ENCODE measurements at regions not wholly inside any gene's neighbourhood (a gene's known extent, or its start where the extent isn't known, plus 50 kb on each side); places are given as distances from the start of the nearest gene placed in this dataset.
"Not testable (repeated sequence)": the region's sequence is repeated elsewhere in the genome, so short reads cannot be mapped to it uniquely, and the experiment has no call there.

DNA sequence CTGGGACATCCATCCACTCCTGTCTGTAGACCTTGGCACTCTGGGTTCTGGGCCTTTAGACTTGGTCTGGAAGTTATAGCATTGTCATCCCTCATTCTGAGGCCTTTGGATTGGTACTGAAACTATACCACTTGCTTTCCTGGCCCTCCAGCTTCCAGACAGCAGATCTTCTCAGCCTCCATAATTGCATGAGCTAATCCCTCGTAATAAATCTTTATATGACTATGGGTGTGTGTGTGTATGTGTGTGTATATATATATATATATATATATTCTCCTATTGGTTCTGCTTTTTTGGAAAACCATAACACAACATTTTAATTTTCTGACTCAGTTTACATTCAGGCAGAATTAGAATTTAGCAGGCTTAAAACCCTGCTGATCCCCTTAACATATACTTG lies 180.5 kb downstream of the ENC1 start:
- no peak for DNase-seq

DNA sequence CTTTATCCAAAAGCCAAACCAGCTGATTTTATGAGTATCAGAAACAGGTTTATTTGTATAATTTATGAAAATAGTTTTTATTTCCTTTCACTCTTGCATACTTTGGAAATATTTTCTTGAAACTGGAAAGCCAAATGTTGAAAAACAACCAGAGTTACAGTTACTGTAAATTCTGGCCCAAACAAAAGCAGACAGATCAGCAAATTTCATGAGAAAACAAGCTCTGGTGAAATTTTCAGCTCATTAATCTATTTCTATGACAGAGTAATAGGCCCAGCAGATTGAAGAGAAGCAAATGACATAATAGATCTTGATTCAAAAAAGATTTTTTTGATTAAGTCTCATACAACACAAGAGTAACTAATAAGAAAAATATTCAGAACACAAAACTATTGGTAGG lies 182.7 kb downstream of the ENC1 start:
- no peak for DNase-seq

DNA sequence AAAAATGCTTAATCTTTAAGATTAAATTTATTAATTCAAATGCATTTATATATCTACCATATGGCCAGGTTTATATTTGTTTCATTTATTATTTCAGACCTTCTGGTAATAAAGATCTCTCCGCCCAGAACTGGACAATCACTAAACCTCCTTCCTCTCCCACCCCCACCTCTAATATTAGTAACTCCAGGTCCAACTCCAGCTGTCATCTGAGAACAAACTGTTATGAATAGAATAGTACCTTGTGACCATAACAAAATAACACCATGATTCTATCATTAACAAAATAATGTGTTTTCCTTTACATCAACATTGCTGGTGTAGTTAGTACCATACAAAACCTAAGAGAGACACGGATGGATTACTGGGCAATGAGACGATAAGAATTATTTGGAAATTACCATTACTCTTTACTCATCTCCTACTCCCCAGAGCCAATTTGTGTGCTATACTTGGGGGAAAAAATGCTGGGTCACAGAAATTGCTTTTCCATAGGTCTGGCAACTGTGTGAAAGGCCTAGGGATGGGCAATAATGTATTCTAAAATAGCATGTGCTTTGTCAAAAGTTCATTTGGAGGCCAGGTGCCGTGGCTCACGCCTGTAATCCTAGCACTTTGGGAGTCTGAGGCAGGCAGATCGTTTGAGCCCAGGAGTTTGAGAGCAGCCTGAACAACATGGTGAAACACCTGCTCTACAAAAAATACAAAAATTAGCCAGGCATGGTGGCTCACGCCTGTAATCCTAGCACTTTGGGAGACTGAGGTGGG lies 186.1 kb downstream of the ENC1 start:
- no peak for DNase-seq

DNA sequence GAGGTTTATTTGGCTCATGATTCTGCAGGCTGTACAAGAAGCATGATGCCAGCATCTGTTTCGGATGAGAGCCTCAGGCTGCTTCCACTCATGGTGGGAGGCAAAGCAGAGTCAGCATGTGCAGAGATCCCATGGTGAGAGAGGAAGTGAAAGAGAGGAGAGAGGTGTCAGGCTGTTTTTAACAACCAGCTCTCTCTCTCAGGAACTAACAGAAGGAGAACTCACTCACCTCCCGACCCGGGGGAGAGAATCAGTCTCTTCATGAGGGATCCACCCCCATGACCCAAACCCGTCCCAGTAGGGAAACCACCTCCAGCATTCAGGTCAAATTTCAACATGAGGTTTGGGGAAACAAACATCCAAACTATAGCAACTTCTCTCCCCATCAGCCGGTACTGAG lies 187.7 kb downstream of the ENC1 start:
- DNase-seq: no peak

DNA sequence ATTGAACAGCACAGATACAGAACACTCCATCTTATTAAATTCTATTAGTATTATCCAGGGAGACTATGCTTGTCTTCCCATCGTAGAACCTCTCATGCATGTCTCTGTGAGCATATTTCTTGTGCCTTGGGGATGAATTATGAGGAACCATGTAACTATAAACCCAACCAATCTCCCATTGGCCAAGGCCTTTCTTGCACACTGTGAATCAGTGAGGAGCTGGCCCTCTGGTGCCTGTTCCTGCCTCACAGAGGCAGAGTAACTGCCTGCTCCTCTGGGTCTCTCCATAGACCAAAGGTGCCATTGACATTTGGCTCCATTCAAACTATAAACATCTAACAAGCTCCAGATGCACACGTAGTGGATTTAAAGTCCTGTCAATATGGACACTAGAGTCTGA lies 190.4 kb downstream of the ENC1 start:
- DNase-seq: no peak

DNA sequence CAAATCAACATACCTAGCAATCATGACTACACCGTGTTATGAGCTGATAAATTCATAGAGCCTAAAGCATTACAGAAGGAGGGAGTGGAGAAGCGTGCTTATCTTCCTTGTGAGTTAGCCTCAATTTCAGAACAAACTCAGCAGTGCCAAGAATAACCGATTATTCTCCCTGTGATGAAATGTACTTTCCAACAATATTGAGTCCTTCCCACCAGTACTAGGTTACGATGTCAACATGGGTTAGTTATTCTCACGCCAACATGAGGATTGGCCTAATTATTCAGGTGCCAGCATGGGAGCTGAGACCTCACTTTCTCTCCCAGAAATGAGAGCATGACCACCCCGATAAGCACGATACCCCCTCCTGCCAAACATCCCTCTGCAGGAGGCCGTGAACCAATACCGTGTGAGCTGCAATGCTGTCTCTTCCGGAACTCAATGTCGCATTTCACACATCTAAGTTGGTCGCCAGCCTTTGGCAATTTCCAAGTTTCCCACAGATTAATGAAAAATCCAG lies 193.7 kb downstream of the ENC1 start:
- peak; percentile 10 for DNase-seq

DNA sequence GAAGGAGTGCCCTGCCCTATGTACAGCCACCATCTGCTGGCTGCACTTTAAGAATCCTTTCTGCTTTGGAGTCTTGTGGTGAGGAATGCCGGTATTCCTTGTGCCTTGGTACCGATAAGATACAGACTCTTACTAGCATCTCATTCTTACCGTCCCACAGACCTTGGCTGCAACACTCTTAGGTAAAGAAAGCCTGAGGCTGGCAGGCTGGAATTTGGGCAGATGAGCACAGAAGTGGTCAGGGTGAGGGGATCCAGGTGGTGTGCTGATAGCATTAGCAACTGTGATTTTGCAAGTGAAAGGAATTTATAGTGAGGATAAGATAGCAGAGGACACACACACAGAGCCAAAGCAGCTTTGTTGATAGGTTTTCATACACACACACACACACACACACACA lies 198.1 kb downstream of the ENC1 start:
- DNase-seq: no peak

DNA sequence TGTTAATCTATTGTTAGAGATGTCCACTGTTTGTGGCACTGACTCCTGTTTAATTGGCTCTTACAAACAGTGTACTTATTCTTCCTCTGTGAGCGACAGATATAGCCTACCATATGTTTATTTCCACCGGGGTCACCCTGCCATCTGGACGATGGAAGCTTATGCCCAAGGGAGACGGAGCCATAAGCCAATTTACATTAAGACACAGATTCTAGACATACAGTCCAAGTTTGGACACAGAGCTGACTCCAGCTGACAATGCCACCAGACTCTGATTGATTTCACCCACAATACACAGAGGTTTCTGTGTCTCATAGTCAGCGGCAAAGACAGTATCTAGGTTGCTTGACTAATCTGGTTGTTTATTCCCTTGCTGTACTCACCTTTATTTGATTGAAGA lies 198.9 kb downstream of the ENC1 start:
- no peak for DNase-seq

DNA sequence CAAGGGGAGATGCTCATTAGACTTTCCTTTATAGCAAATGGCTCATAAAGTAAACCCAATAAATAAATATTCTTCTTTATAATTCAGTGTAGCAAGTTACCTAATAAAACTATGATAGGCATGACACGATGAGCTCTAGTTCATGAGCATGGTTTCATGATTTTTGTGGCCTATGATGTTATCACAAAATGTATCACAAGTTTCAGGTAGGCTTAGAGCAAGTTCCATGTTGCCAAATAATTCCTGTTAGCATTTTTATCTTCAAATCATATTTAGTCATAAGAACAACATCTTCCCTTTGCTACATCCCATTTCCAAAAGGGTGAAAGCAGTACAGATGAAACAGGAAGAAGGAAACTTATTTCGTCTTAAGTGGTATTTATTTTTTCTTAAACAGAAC lies 200.2 kb downstream of the ENC1 start:
- no peak for DNase-seq

DNA sequence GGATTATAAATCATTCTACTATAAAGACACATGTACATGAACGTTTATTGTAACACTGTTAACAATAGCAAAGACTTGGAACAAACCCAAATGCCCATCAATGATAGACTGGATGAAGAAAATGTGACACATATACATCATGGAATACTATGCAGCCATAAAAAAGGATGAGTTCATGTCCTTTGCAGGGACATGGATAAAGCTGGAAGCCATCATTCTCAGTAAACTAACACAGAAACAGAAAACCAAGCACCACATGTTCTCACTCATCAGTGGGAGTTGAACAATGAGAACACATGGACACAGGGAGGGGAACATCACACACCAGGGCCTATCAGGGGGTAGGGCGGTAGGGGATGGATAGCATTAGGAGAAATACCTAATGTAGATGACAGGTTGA lies 202.7 kb downstream of the ENC1 start:
- DNase-seq: not testable (repeated sequence)

DNA sequence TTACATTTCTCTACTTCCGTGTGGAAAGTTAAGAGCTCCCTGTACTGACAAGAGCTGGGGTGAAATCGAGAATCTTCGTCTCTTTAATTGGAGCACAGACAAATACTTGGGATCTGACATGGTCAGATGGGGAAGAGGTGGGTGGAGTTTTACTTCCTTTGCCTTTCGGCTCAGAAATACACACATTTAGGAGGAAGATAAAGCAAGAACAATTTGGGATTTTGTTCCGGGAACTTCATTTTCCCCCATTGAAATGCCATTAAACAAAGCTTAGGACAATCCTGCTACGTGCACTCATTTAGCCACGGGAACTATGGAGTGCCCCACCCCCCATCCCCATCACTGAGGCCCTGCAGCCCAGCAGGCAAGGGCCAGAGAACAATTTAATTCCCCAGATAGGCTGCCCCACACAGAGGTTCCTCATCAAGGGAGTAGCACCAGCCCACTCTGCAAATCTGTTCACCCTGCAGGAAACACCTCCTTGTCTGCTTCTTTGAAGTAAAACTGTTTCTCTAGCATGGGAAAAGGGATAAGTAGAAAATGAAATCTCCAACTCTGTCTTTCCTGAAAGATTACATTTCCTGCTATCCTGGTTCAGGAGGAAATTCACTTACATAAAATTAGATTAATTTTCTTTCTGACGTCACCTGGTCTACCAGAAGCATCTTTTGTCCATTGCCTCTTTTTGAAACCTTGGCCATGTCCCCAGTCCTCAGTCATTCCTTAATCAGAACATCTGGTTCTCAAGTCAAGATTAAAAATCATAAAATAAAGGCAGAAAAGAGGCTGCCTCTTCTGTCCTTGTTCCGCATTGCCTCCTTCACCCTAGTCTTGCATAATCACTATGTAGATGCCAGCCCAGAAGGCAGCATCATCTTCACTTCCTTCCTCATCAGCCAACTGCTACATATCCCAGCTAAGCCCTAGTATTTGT lies 206.4 kb downstream of the ENC1 start:
- DNase-seq: no peak

DNA sequence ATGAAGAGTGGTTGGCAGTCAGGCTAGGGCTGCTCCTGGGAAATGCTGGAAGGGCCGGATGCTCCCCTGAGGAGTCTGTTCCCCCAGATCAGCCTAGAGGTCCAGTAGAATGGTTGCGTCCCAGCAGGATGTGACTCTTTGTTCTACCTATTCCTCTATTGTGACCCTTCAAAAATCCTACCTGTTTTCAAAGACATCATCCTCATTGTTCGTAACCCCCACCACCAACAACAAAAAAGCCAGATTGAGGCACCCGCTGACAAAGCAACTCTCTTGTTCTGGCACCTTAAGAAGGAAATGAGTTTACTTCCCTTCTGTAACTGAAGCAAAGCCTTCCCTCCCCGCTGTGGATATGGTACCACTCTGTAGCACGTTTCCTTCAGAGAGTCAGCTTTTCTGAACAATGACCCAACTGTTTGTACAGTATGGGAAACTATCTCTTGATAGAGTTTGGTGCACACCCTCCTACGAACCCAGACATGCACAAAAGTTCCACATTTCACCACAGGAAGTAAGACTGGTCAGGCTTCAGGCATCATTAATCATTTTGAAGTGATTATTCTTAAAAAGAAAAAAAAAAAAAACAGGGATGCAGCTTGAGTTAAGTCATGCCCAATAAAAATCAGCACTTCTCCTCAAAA lies 207.2 kb downstream of the ENC1 start:
- DNase-seq: no peak

DNA sequence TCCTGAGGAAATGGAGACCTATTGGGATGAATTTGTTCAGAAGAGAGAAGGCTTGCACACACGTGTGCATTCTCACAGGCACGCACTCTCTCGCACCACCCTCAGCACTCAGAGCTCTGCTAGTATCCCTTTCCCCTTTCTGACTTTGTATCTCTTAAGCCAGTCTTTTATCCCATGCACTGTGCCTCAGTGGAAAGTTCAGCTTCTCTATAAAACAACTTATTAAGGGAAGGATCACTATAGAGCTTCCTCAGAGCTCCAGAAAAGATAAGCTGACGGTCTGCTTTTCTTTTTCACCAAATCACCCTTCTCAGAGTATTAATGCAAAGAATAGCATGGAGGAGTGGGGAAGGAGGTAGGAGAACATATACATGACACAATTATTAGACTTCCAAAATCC lies 207.8 kb downstream of the ENC1 start:
- DNase-seq: no peak

DNA sequence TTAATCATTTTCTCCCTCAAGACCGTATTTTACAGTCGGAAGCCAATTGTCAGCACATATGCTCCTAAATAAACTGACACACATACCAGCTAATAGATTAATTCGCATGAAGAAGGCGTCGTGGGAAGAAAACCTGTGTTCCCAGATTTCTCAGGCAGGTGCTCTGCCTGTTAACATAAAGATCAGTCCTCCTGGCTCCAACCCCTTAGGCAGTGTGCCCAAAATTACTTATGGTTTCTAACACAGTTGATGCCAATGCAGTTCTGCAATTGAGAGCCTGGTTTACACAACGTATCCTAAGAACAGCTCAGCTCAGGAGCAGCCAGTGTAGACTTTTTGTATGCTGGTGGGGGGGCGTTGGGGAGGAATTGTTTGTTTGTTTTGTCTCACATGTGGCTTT lies 208.3 kb downstream of the ENC1 start:
- DNase-seq: no peak

DNA sequence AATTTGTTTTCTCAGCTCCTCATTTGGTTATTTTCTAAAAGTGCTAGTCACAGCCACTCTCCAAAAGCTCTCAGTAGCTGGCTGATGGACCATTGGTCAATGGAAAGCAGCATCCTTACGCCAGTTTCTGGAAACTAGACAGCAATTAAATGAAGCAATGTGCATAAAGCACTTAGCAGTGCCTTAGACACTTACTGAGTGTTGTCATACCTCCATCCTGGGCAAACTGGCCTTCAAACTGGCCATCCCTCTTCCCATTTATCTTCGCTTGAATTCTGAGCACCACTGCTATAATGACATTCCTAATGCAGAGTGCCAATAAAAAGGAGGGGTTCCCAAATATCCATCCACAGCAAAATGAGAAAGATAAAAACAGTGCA lies 209.2 kb downstream of the ENC1 start:
- no peak for DNase-seq

DNA sequence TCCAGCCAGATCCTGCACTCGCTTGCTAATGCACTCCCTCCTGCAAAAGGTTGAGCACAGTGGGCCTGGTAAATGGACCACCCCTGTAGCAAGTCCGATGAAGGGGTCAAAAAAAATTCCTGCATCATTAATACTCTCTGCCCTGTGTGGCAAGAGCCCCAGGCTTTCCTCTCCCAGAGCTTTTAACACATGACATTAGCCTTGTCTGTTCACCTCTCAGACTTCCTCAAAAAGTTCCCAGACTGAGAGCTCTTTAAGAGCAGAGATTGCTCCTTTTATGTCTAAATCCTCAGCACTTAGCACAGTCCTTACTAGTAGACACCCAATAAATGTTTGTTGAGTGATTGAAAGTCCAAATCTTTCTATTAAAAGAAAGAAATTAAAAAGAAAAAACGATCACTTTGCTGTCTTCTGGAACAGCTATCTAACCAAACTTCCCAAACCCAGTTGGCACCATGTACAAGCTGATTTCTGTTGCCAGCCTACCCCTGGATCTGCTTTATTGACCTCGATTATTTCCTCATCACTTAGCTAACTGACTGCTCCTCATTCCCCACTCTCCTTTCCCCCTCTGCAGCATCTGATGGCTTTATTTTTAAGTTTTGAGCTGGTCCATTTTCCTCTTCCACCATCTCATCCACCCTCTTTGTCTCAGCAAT lies 209.8 kb downstream of the ENC1 start:
- DNase-seq: no peak

DNA sequence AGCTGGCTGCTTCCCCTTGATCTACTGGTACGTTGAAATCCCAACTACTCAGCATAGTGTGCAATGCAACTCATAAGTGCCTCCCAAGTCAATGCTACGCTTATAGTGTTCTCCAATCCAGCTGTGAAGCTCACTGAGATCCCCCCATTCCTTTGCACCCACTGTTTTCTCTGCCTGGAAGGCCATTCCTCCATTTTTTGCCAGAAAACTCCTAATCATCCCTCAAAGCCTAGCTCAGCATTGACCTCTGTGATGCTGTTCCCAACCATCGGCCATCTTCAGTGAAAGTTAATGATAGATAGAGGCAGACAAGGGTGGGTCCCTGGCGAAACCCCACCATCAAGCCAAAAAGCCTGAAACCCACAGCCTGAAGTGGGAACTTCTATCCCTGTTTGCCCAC lies 211.0 kb downstream of the ENC1 start:
- DNase-seq: no peak

DNA sequence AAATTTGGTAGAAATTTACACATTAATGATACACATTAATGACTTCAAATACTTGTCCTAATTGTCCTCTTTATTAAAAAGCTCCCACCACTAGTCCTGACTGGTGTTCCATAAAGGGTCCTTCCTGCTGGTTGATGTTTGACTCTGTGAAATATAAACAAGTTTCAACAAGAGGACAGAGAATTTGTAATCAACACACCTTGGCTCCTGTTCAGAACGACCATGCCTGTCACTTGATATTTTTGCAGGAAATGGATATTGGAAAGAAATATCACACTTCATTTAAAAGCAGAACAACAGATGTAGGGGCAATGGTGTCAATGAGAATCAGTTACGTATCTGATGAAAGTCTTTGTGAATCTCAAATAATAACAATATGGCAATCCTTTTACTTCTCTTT lies 211.7 kb downstream of the ENC1 start:
- no peak for DNase-seq

DNA sequence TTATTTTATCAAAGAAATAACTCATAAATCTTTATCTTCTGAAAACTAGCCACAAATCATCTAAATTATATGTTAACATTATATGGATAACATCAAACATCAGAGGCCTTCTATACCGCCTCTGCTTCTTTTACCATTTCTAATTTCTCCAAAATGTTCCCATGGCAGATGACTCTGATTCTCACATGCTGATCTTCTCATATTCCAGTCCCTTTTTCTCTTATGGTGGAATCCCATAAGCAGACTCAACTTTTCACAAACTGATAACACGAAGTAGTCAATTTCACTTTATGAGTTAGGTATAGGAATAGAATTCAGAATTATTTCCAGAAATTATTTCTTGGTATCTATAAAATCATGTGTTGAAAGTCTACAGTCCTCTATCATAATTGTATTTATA lies 212.3 kb downstream of the ENC1 start:
- no peak for DNase-seq

DNA sequence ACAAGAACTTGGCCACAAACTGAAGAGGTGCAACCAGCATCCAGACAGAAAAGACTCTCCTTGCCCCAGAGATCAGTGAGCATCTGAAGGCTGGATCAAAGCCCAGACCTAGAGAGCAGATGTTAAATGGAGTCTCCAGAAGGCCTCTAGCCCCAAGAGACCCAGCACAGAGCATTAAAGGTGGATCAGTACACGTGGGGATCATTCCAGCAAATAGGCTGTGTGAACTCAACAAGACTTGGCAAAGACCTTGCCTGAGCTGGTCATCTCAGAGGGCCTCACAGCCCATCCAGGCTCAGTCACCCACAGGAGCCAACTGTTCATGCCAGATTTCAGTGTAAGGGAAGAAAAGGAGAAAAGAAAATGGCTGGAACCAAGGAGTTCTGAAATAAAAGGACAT lies 214.0 kb downstream of the ENC1 start:
- DNase-seq: no peak

DNA sequence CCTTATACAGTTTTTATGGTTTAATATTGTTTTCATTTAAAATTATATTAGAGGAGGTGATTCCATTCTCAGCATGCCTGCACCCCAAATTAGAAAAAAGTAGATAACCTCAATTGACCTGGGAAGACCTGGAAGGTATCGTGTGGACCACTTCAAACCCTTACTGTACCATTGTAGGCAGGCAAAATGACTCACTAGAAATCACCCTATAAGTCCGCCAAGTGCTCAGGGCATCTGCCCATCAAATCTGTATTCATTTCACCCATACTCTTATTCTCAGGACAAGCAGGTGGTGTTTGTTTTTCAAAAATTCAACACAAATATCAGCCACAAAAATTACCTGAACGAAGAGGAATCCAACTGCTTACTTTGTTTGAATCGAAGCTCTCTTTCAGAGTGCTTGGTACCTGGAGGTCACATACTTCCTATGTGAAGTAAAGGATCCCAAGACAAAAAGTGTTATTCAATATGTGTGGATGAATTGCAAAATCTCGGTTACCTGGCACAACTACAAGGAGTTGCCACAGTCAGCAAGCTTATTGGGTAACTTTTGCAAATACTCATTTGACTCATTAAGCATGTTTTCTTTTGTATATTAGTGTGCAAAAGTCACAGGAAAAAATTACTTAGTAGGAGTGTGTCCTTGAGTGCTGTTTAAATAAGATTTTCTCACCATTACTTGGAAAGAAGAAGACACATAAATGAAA lies 216.2 kb downstream of the ENC1 start:
- DNase-seq: no peak

DNA sequence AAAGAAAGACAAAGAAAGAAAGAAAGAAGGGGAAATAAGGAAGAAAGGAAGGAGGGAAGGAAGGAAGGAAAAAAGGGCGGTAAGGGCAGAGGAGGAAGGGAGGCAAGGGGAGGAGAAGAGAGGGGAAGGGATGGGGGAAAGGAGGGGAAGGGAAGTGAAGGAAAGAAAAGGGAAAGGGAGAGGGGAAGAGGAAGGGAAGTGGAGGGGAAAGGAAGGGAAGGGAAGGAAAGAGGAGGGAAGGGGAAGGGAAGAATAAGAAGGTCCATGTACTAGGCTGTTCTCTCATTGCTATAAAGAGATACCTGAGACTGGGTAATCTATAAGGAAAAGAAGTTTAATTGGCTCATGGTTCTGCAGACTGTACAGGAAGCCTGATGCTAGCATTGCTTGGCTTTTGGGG lies 217.1 kb downstream of the ENC1 start:
- no peak for DNase-seq
